Esophagus muscularis mucosa (tissue), 4 donors: ENCODE measurements at regions not wholly inside any gene's neighbourhood (a gene's known extent, or its start where the extent isn't known, plus 50 kb on each side); places are given as distances from the start of the nearest gene placed in this dataset.
"Not testable (repeated sequence)": the region's sequence is repeated elsewhere in the genome, so short reads cannot be mapped to it uniquely, and the experiment has no call there.

Experiments
- EP300 ChIP-seq: sonication (generic); formaldehyde crosslinking; IDR thresholded peaks from one replicate; pipeline ENCODE4 v1.6.1; 2017; ENCODE audit warnings: antibody characterized with exemption
- POLR2A ChIP-seq: fragments of 450-650 bp; IDR thresholded peaks from one replicate; pipeline ENCODE4 v1.6.1; 2017; ENCODE audit warnings: antibody characterized with exemption, moderate library complexity, mild to moderate bottlenecking, low read depth
- POLR2AphosphoS5 ChIP-seq, 2 donors: sonication (generic); formaldehyde crosslinking; IDR thresholded peaks; one replicate each; pipeline ENCODE4 v1.6.1; 2017; ENCODE audit warnings: antibody characterized with exemption in 2 of 2
- TF ChIP-seq, protein P1 (sequence below), 3 experiments: fragments of 200-600 bp in 2 of 3; fragments of 450-650 bp in 1 of 3; sonication (generic) in 2 of 3; IDR thresholded peaks; one replicate each; pipeline ENCODE4 v1.5.1; 2017 to 2019; ENCODE audit warnings: antibody characterized with exemption in 3 of 3, mild to moderate bottlenecking in 2 of 3, moderate library complexity in 1 of 3

DNA sequence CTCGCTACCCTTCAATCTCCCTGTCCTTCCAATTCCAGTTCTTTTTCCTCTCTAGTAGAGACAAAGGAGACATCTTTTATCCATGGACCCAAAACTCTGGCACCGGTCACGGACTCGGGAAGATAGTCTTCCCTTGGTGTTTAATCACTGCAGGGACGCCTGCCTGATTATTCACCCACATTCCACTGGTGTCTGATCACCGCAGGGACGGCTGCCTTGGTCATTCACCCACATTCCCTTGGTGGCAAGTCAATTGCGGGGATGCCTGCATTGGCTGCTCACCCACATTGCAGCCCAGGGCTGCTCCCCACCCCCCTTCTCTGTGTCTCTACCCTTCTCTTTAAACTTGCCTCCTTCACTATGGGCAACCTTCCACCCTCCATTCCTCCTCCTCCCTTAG lies 90.2 kb upstream of the RBM19 start:
- TF ChIP-seq, protein P1, sequence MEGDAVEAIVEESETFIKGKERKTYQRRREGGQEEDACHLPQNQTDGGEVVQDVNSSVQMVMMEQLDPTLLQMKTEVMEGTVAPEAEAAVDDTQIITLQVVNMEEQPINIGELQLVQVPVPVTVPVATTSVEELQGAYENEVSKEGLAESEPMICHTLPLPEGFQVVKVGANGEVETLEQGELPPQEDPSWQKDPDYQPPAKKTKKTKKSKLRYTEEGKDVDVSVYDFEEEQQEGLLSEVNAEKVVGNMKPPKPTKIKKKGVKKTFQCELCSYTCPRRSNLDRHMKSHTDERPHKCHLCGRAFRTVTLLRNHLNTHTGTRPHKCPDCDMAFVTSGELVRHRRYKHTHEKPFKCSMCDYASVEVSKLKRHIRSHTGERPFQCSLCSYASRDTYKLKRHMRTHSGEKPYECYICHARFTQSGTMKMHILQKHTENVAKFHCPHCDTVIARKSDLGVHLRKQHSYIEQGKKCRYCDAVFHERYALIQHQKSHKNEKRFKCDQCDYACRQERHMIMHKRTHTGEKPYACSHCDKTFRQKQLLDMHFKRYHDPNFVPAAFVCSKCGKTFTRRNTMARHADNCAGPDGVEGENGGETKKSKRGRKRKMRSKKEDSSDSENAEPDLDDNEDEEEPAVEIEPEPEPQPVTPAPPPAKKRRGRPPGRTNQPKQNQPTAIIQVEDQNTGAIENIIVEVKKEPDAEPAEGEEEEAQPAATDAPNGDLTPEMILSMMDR (IDR thresholded peaks at IDR 0.05) = not testable (repeated sequence)
- not testable (repeated sequence) for TF ChIP-seq EP300; POLR2AphosphoS5 (IDR thresholded peaks at IDR 0.05); POLR2A
